HepG2 (cell line): ENCODE measurements at regions not wholly inside any gene's neighbourhood (a gene's known extent, or its start where the extent isn't known, plus 50 kb on each side); places are given as distances from the start of the nearest gene placed in this dataset.

Experiments
- ATAC-seq: fragments of 200-7000 bp; cut with Tn5 transposase; 3 replicates; pipeline ENCODE4 v1.9.1; 2020; ENCODE audit warnings: mild to moderate bottlenecking, moderate library complexity
- BruUV-seq: library from RNA; stranded (reverse); fragments of 400-500 nt; replicated peaks from 2 replicates; lab custom pipeline; 2021; lab: Mats Ljungman, UMichigan
- CTCF ChIA-PET: fragments of 300-600 bp; formaldehyde crosslinking; extraction: SDS; loops from one replicate; lab custom pipeline; 2021; ENCODE audit warnings: low total read pairs, inconsistent platforms, low intra/inter-chr PET ratio; lab: Yijun Ruan, JAX
- POLR2A ChIA-PET: fragments of 350-600 bp; sonication (Branson Sonifier 250); formaldehyde crosslinking; loops from one replicate; lab custom pipeline; 2020; ENCODE audit warnings: antibody characterized with exemption, inconsistent platforms; lab: Yijun Ruan, JAX
- DNase-seq: peaks from one replicate; pipeline ENCODE4 v3.0.0-alpha.2; 2015; ENCODE audit warnings: low spot score
- FAIRE-seq: peaks from 3 replicates; lab custom pipeline; 2011; peaks lifted over from hg19 to GRCh38; lab: Jason Lieb, UNC
- H2AFZ ChIP-seq: one replicate; pipeline ENCODE4 v1.6.1; 2011; ENCODE audit warnings: low read length, inconsistent platforms
- H3K27ac ChIP-seq: fragments of 300-600 bp; 3 replicates; pipeline ENCODE4 v1.8.0; 2011; ENCODE audit warnings: mixed run types, mild to moderate bottlenecking, mixed read lengths, low read length, inconsistent platforms; ENCODE audit not compliant: insufficient read depth; ENCODE audit errors: extremely low read length
- H3K27me3 ChIP-seq, 2 experiments: fragments of 200-600 bp in 1 of 2; 2 replicates in 1 of 2; 3 replicates in 1 of 2; pipeline versions ENCODE4 v1.6.0 to v1.8.0; 2011; ENCODE audit warnings: low read length in 2 of 2, mild to moderate bottlenecking in 2 of 2, moderate library complexity in 2 of 2, inconsistent platforms in 1 of 2; ENCODE audit not compliant: insufficient read depth in 2 of 2, control insufficient read depth in 1 of 2
- H3K36me3 ChIP-seq, 2 experiments: fragments of 200-600 bp in 1 of 2; replicated peaks in 1 of 2; 2 replicates in 1 of 2; 3 replicates in 1 of 2; pipeline versions ENCODE4 v1.5.1 to v1.8.0; 2011; ENCODE audit warnings: low read length in 2 of 2, inconsistent platforms in 1 of 2; ENCODE audit not compliant: insufficient read depth in 2 of 2, control insufficient read depth in 1 of 2
- H3K4me1 ChIP-seq: 2 replicates; pipeline ENCODE4 v1.5.1; 2012; ENCODE audit warnings: low read length, inconsistent platforms; ENCODE audit not compliant: insufficient read depth
- H3K4me2 ChIP-seq: 2 replicates; pipeline ENCODE4 v1.6.0; 2011; ENCODE audit warnings: low read depth, low read length, inconsistent platforms
- H3K4me3 ChIP-seq, 3 experiments: fragments of 200-600 bp in 1 of 3; sonication (generic), shearing (Covaris generic) in 1 of 3; replicated peaks in 1 of 3; 2 replicates each; pipeline ENCODE4 v1.5.1; 2011 to 2016; ENCODE audit warnings: low read length in 3 of 3, inconsistent platforms in 2 of 3, low read depth in 2 of 3, mild to moderate bottlenecking in 2 of 3, control low read depth in 1 of 3, mixed read lengths in 1 of 3; ENCODE audit not compliant: insufficient read depth in 1 of 3
- H3K79me2 ChIP-seq: one replicate; pipeline ENCODE4 v1.6.1; 2011; ENCODE audit warnings: low read length, inconsistent platforms; ENCODE audit not compliant: insufficient read depth
- H3K9ac ChIP-seq: 2 replicates; pipeline ENCODE4 v1.6.0; 2011; ENCODE audit warnings: mild to moderate bottlenecking, low read depth, low read length, inconsistent platforms; ENCODE audit not compliant: insufficient read depth
- H3K9me3 ChIP-seq: 2 replicates; pipeline ENCODE4 v1.5.1; 2012; ENCODE audit warnings: mild to moderate bottlenecking, low read length
- H4K20me1 ChIP-seq: 2 replicates; pipeline ENCODE4 v1.6.0; 2011; ENCODE audit warnings: inconsistent platforms, mild to moderate bottlenecking, low read length, moderate library complexity; ENCODE audit not compliant: insufficient read depth
- FOSL1 ChIP-seq: sonication (generic); formaldehyde crosslinking; IDR thresholded peaks from 2 replicates; pipeline ENCODE4 v1.9.0; 2021; ENCODE audit warnings: missing genetic modification reagents, borderline replicate concordance
- WGBS: methylation state at CpG from one replicate; pipeline ENCODE4 v1.1.6; 2017; ENCODE audit warnings: low lambda C conversion rate; 5-methylcytosine and 5-hydroxymethylcytosine counted together
- in situ Hi-C: cut with HindIII; loops from 2 replicates; pipeline ENCODE4 v1.10.0; 2017; ENCODE audit warnings: low pct_unique_long_range_greater_than_20kb; ENCODE audit not compliant: extremely low pct_ligation_motif_present
- intact Hi-C: fragments of 100-400 bp; cut with micrococcal nuclease; formaldehyde crosslinking; loops from one replicate; pipeline ENCODE4 v1.10.0; 2022; ENCODE audit not compliant: unreplicated experiment
- TF ChIP-seq, protein P1 (sequence below), 2 experiments: fragments of 450-650 bp in 1 of 2; sonication (generic) in 1 of 2; formaldehyde crosslinking in 1 of 2; IDR thresholded peaks; 2 replicates each; pipeline versions ENCODE4 v1.6.1 to v1.8.0; 2016 to 2022; ENCODE audit warnings: antibody characterized with exemption in 1 of 2, mild to moderate bottlenecking in 1 of 2, missing genetic modification reagents in 1 of 2

- Histone ChIP-seq H4K20me1 (no peaks in the 10 kb centered on the region), H3K4me1 (no peaks in the 10 kb centered on the region), H3K36me3 (no peaks in the 10 kb centered on the region)
- POLR2A ChIA-PET = no interaction called here
- TF ChIP-seq, protein P1, sequence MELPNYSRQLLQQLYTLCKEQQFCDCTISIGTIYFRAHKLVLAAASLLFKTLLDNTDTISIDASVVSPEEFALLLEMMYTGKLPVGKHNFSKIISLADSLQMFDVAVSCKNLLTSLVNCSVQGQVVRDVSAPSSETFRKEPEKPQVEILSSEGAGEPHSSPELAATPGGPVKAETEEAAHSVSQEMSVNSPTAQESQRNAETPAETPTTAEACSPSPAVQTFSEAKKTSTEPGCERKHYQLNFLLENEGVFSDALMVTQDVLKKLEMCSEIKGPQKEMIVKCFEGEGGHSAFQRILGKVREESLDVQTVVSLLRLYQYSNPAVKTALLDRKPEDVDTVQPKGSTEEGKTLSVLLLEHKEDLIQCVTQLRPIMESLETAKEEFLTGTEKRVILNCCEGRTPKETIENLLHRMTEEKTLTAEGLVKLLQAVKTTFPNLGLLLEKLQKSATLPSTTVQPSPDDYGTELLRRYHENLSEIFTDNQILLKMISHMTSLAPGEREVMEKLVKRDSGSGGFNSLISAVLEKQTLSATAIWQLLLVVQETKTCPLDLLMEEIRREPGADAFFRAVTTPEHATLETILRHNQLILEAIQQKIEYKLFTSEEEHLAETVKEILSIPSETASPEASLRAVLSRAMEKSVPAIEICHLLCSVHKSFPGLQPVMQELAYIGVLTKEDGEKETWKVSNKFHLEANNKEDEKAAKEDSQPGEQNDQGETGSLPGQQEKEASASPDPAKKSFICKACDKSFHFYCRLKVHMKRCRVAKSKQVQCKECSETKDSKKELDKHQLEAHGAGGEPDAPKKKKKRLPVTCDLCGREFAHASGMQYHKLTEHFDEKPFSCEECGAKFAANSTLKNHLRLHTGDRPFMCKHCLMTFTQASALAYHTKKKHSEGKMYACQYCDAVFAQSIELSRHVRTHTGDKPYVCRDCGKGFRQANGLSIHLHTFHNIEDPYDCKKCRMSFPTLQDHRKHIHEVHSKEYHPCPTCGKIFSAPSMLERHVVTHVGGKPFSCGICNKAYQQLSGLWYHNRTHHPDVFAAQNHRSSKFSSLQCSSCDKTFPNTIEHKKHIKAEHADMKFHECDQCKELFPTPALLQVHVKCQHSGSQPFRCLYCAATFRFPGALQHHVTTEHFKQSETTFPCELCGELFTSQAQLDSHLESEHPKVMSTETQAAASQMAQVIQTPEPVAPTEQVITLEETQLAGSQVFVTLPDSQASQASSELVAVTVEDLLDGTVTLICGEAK (IDR thresholded peaks at IDR 0.05) = peak; percentile 79; the same call in 1 of the 2 replicates
- TF ChIP-seq, protein P1 (CRISPR knock-in tag; IDR thresholded peaks at IDR 0.05) = no peak
- TF ChIP-seq FOSL1 (CRISPR knock-in tag) = no peak
- TF ChIP-seq, all 625 proteins: peak for 1
- no peak for DNase-seq
- FAIRE-seq = no peak
- no peak overlapping the region for H2AFZ ChIP-seq
- H3K27ac ChIP-seq = no peak overlapping the region
- no peak overlapping the region for H3K4me3 ChIP-seq
- no peak for ATAC-seq
- CTCF ChIA-PET = no interaction called here
- H3K4me2 ChIP-seq = no peak overlapping the region
- in situ Hi-C loops (no loop called here), intact Hi-C loops (no loop called here)
- no peaks in the 10 kb centered on the region for H3K79me2 ChIP-seq
- H3K9ac ChIP-seq = no peak overlapping the region
- H3K27me3 ChIP-seq = peaks cover 0 to 10% of the 10 kb centered on the region in 2 experiments; a peak in 2 of 5 replicates
- no peaks in the 10 kb centered on the region for H3K9me3 ChIP-seq
- WGBS = 0% methylated on average over 2 of the region's 2 CpGs
- BruUV-seq = no TSS peak
Measured at GRCh38 chr10:14389981-14390590, 59.4 kb upstream of the FRMD4A start.
